Liver (tissue), 8 donors: ENCODE measurements at regions not wholly inside any gene's neighbourhood (a gene's known extent, or its start where the extent isn't known, plus 50 kb on each side); places are given as distances from the start of the nearest gene placed in this dataset.

ENCODE experiments used
- DNase-seq: peaks from one replicate; pipeline ENCODE4 v3.0.0-alpha.2; 2017; ENCODE audit warnings: low spot score
- H3K27ac ChIP-seq, 2 donors: one replicate each; pipeline ENCODE4 v1.7.0; 2013; ENCODE audit warnings: inconsistent platforms in 2 of 2, low read length in 2 of 2, control low read depth in 1 of 2, low read depth in 1 of 2, mild to moderate bottlenecking in 1 of 2
- H3K27me3 ChIP-seq, 4 donors: one replicate each; pipeline versions ENCODE4 v1.6.1 to v1.7.0; 2013; ENCODE audit warnings: low read length in 3 of 4, inconsistent platforms in 1 of 4, mild to moderate bottlenecking in 1 of 4, moderate library complexity in 1 of 4; ENCODE audit not compliant: control insufficient read depth in 4 of 4, insufficient read depth in 4 of 4
- H3K36me3 ChIP-seq, 4 donors: one replicate each; pipeline versions ENCODE4 v1.6.1 to v1.7.0; 2013; ENCODE audit warnings: low read length in 3 of 4, mild to moderate bottlenecking in 3 of 4, low read depth in 1 of 4, moderate library complexity in 1 of 4; ENCODE audit not compliant: control insufficient read depth in 4 of 4, insufficient read depth in 3 of 4
- H3K4me1 ChIP-seq, 4 donors: one replicate each; pipeline versions ENCODE4 v1.6.1 to v1.7.0; 2013; ENCODE audit warnings: low read length in 3 of 4, mild to moderate bottlenecking in 3 of 4, moderate library complexity in 1 of 4; ENCODE audit not compliant: control insufficient read depth in 4 of 4, insufficient read depth in 4 of 4
- H3K4me3 ChIP-seq, 3 donors: one replicate each; pipeline versions ENCODE4 v1.6.1 to v1.7.0; 2013; ENCODE audit warnings: low read length in 3 of 3, control low read depth in 1 of 3, low read depth in 1 of 3, mild to moderate bottlenecking in 1 of 3
- H3K9ac ChIP-seq, 2 donors: one replicate each; pipeline ENCODE4 v1.7.0; 2013; ENCODE audit warnings: low read length in 2 of 2, mild to moderate bottlenecking in 2 of 2, moderate library complexity in 2 of 2, control low read depth in 1 of 2, low read depth in 1 of 2
- H3K9me3 ChIP-seq, 4 donors: one replicate each; pipeline versions ENCODE4 v1.6.1 to v1.7.0; 2013; ENCODE audit warnings: low read length in 3 of 4; ENCODE audit not compliant: control insufficient read depth in 4 of 4
- ATF3 ChIP-seq: IDR thresholded peaks from 2 replicates; pipeline ENCODE4 v1.6.1; 2016; ENCODE audit warnings: antibody characterized with exemption
- EGR1 ChIP-seq, 2 donors: IDR thresholded peaks; 2 replicates each; pipeline ENCODE4 v1.6.1; 2016 to 2018; ENCODE audit warnings: antibody characterized with exemption in 2 of 2, low read depth in 2 of 2
- FOXA1 ChIP-seq: IDR thresholded peaks from 2 replicates; pipeline ENCODE4 v1.6.1; 2016; ENCODE audit warnings: antibody characterized with exemption
- FOXA2 ChIP-seq: IDR thresholded peaks from 2 replicates; pipeline ENCODE4 v1.6.1; 2016; ENCODE audit warnings: antibody characterized with exemption
- GABPA ChIP-seq, 2 donors: IDR thresholded peaks in 1 of 2; conservative IDR thresholded peaks in 1 of 2; 2 replicates each; pipeline ENCODE4 v1.6.1; 2016; ENCODE audit warnings: antibody characterized with exemption in 2 of 2, mild to moderate bottlenecking in 1 of 2, moderate library complexity in 1 of 2
- HNF4A ChIP-seq, 2 donors: conservative IDR thresholded peaks; 2 replicates each; pipeline ENCODE4 v1.6.1; 2016; ENCODE audit warnings: antibody characterized with exemption in 2 of 2, mild to moderate bottlenecking in 2 of 2
- HNF4G ChIP-seq: IDR thresholded peaks from 2 replicates; pipeline ENCODE4 v1.6.1; 2016; ENCODE audit warnings: antibody characterized with exemption
- JUND ChIP-seq, 2 donors: IDR thresholded peaks; 2 replicates each; pipeline ENCODE4 v1.6.1; 2016; ENCODE audit warnings: antibody characterized with exemption in 2 of 2
- NR2F2 ChIP-seq: IDR thresholded peaks from 2 replicates; pipeline ENCODE4 v1.6.1; 2016; ENCODE audit warnings: antibody characterized with exemption
- RAD21 ChIP-seq, 2 donors: IDR thresholded peaks; 2 replicates each; pipeline ENCODE4 v1.6.1; 2016; ENCODE audit warnings: antibody characterized with exemption in 2 of 2, mild to moderate bottlenecking in 2 of 2
- REST ChIP-seq: IDR thresholded peaks from 2 replicates; pipeline ENCODE4 v1.6.1; 2016; ENCODE audit warnings: antibody characterized with exemption, mild to moderate bottlenecking
- RXRA ChIP-seq, 2 donors: IDR thresholded peaks; 2 replicates each; pipeline ENCODE4 v1.6.1; 2017 to 2018; ENCODE audit warnings: antibody characterized with exemption in 2 of 2, mild to moderate bottlenecking in 1 of 2
- SP1 ChIP-seq: IDR thresholded peaks from 2 replicates; pipeline ENCODE4 v1.6.1; 2018; ENCODE audit warnings: antibody characterized with exemption, mild to moderate bottlenecking
- TAF1 ChIP-seq: conservative IDR thresholded peaks from 2 replicates; pipeline ENCODE4 v1.6.1; 2016; ENCODE audit warnings: antibody characterized with exemption, mild to moderate bottlenecking
- YY1 ChIP-seq: IDR thresholded peaks from 2 replicates; pipeline ENCODE4 v1.6.1; 2016; ENCODE audit warnings: antibody characterized with exemption, mild to moderate bottlenecking
- ZBTB33 ChIP-seq: IDR thresholded peaks from 2 replicates; pipeline ENCODE4 v1.6.1; 2016; ENCODE audit warnings: antibody characterized with exemption
- WGBS: extraction: QIAGEN DNeasy Blood & Tissue Kit; methylation state at CpG from one replicate; pipeline ENCODE4 v1.1.7; 2013; 5-methylcytosine and 5-hydroxymethylcytosine counted together
- TF ChIP-seq, protein P1 (sequence below): IDR thresholded peaks from 2 replicates; pipeline ENCODE4 v1.6.1; 2016; ENCODE audit warnings: antibody characterized with exemption
- TF ChIP-seq, protein P2 (sequence below): fragments of 150-350 bp; IDR thresholded peaks from 2 replicates; pipeline ENCODE4 v1.5.1; 2017; ENCODE audit warnings: improper control_type of control experiment, low read depth, low read length; ENCODE audit not compliant: missing input control
- donor health status: healthy.
- donor health status: healthy.
- donor health status: healthy.
- donor health status: healthy.
- donor health status: healthy.

- no peaks in the 10 kb centered on the region for H3K4me1 ChIP-seq
These were observed 86.0 kb upstream of the TET2 start for GRCh38 chr4:105060628-105061027.

More at GRCh38 chr4:105060628-105061027, 86.0 kb upstream of the TET2 start:
- Histone ChIP-seq H3K27ac (peak overlapping the region in 1 of 2 donors; percentile 19), H3K9me3 (peaks cover 0 to under 1% (median 0%) of the 10 kb centered on the region in 4 donors), H3K36me3 (no peaks in the 10 kb centered on the region), H3K9ac (no peak overlapping the region), H3K27me3 (no peaks in the 10 kb centered on the region), H3K4me3 (no peak overlapping the region)
- TF ChIP-seq ATF3 (no peak), JUND (IDR thresholded peaks at IDR 0.05) (no peak), RAD21 (IDR thresholded peaks at IDR 0.05) (no peak), YY1 (no peak), FOXA2 (no peak), GABPA (IDR thresholded peaks at IDR 0.05 in 1 of 2, conservative IDR thresholded peaks at IDR 0.05 in 1 of 2) (no peak), RXRA (IDR thresholded peaks at IDR 0.05) (no peak), FOXA1 (no peak), HNF4G (no peak), TAF1 (no peak), REST (no peak), ZBTB33 (no peak), HNF4A (conservative IDR thresholded peaks at IDR 0.05) (no peak), EGR1 (IDR thresholded peaks at IDR 0.05; ENCODE audit: low read depth in 2 of 2) (no peak), NR2F2 (no peak), SP1 (no peak)
- TF ChIP-seq, protein P1, sequence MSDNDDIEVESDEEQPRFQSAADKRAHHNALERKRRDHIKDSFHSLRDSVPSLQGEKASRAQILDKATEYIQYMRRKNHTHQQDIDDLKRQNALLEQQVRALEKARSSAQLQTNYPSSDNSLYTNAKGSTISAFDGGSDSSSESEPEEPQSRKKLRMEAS = no peak
- TF ChIP-seq, protein P2, sequence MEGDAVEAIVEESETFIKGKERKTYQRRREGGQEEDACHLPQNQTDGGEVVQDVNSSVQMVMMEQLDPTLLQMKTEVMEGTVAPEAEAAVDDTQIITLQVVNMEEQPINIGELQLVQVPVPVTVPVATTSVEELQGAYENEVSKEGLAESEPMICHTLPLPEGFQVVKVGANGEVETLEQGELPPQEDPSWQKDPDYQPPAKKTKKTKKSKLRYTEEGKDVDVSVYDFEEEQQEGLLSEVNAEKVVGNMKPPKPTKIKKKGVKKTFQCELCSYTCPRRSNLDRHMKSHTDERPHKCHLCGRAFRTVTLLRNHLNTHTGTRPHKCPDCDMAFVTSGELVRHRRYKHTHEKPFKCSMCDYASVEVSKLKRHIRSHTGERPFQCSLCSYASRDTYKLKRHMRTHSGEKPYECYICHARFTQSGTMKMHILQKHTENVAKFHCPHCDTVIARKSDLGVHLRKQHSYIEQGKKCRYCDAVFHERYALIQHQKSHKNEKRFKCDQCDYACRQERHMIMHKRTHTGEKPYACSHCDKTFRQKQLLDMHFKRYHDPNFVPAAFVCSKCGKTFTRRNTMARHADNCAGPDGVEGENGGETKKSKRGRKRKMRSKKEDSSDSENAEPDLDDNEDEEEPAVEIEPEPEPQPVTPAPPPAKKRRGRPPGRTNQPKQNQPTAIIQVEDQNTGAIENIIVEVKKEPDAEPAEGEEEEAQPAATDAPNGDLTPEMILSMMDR = no peak
- no peak for DNase-seq
- WGBS = 62% methylated on average over 1 of the region's 1 CpG
